ENCODE measurements at regions not wholly inside any gene's neighbourhood (a gene's known extent, or its start where the extent isn't known, plus 50 kb on each side); places are given as distances from the start of the nearest gene placed in this dataset.
"Not testable (repeated sequence)": the region's sequence is repeated elsewhere in the genome, so short reads cannot be mapped to it uniquely, and the experiment has no call there.

DNA sequence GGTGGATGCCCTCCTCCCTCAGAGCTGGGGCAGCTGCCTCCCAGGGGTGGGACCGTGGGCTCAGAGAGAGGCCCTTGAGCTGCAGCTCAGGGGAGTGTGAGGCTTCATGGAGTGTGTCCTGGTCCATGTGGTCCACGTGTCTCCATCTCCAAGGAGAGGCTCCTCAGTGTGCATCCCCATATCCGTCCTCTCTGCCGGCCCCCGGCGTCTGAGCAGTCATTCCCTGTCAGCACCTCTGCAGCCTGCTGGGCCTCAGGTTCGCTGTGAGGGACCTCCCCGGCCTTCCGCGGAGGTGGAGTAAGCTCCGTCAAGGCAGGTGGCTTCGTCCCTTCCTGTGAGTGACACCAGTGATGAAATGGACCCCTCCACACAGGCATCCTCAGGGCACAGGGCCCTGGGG is 160.7 kb upstream of the POTEB2 start:
- H3K4me3 ChIP-seq (ENCODE audit: low read depth, low read length); H3K36me3 ChIP-seq (ENCODE audit: control insufficient read depth, insufficient read depth, low read length); H3K9me3 ChIP-seq (ENCODE audit: control insufficient read depth, insufficient read depth, low read length); H3K27ac ChIP-seq (ENCODE audit: low read depth, low read length); H3K27me3 ChIP-seq (ENCODE audit: control insufficient read depth, insufficient read depth, low read length); H3K4me1 ChIP-seq (ENCODE audit: control insufficient read depth, insufficient read depth, low read length); DNase-seq (ENCODE audit: low read depth in 4 of 6, low spot score in 6 of 6): not testable (repeated sequence)
- no CpG with 5 or more reads among the region's 12 CpGs for WGBS (ENCODE audit: insufficient coverage)

DNA sequence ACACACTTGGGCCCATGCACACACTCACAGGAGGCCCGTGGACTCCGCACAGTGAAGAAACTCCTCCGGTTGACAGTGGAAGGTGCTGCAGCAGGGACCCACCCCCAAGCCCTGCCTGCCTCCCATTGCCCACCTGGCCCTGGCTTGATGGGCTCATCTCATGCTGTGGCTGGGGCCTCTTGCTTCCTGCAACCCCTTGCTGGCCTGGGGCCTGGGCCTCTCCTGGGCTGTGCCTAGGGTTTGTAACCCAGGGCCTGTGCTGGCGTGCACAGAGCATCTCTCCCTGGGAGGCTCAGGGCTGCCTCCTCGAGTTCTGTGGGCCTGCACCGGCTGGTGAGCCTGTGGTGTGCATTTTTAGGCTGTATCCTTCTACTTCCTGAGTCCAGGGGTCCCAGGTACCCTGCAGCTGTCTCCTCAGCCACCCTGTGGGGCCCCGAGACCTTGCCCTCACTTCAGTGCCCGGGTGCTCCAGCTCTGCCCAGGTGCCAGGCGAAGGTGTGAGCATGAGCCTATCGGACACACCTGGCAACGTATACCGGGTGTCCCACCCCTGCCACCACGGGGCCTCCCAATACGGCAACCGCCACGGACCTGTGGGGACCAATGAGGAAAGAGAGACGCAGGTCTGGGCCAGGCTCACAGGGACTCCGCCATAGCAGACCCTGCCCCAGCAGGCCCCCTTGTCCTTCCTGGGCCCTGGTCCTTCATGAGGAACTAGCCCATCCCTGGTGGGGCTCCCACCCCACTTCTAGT is 158.3 kb upstream of the POTEB2 start:
- not testable (repeated sequence) for H3K27me3 ChIP-seq (ENCODE audit: control insufficient read depth, insufficient read depth, low read length); DNase-seq (ENCODE audit: low read depth in 4 of 6, low spot score in 6 of 6); H3K27ac ChIP-seq (ENCODE audit: low read depth, low read length); H3K9me3 ChIP-seq (ENCODE audit: control insufficient read depth, insufficient read depth, low read length); H3K4me1 ChIP-seq (ENCODE audit: control insufficient read depth, insufficient read depth, low read length); H3K4me3 ChIP-seq (ENCODE audit: low read depth, low read length); H3K36me3 ChIP-seq (ENCODE audit: control insufficient read depth, insufficient read depth, low read length)
- WGBS (ENCODE audit: insufficient coverage), result 88% methylated on average over 8 of the region's 18 CpGs

DNA sequence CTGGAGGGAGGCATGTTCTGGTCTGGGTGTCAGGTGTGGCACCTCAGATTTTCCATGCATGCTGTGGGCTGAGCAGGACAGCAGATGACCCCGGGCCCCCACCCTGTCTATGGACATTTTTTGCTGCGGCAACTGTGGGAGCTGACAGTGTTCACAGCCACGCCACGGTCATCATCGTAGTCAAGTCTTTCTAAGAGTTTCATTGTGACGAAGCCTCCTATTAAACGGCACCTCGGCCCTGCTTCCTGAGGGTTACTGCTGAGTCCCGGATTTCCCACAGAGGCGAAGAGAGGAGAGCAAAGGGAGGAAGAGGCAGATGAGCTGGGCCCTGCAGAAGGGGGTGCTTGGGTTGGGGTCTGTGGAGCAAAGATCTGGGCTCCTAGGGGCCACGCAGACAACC is 152.1 kb upstream of the POTEB2 start:
- not testable (repeated sequence) for H3K27ac ChIP-seq (ENCODE audit: low read depth, low read length); H3K27me3 ChIP-seq (ENCODE audit: control insufficient read depth, insufficient read depth, low read length); H3K9me3 ChIP-seq (ENCODE audit: control insufficient read depth, insufficient read depth, low read length); H3K4me3 ChIP-seq (ENCODE audit: low read depth, low read length); H3K36me3 ChIP-seq (ENCODE audit: control insufficient read depth, insufficient read depth, low read length); DNase-seq (ENCODE audit: low read depth in 4 of 6, low spot score in 6 of 6); H3K4me1 ChIP-seq (ENCODE audit: control insufficient read depth, insufficient read depth, low read length)
- WGBS (ENCODE audit: insufficient coverage), result no CpG with 5 or more reads among the region's 11 CpGs

DNA sequence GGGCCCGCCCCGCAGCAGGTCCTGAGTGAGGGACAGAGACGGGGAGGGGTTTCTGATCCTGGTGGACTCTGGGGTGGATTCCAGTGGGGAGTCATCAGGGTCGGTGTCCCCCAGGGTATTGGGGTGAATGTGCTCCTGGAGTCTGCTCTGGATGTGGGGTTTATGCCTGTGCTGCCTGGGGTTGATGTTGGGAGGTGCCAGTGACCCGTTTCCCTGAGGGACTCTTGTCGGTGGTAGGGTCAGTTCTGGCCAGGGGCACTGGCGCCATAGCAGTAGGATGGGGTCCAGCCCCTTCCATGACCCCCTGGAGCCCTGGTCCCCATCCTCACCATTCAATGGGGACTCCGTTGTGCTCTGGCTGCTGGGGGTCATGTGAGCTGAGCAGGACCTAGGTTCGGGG is 151.2 kb upstream of the POTEB2 start:
- H3K27ac ChIP-seq (ENCODE audit: low read depth, low read length); H3K4me3 ChIP-seq (ENCODE audit: low read depth, low read length); DNase-seq (ENCODE audit: low read depth in 4 of 6, low spot score in 6 of 6); H3K9me3 ChIP-seq (ENCODE audit: control insufficient read depth, insufficient read depth, low read length); H3K27me3 ChIP-seq (ENCODE audit: control insufficient read depth, insufficient read depth, low read length); H3K4me1 ChIP-seq (ENCODE audit: control insufficient read depth, insufficient read depth, low read length); H3K36me3 ChIP-seq (ENCODE audit: control insufficient read depth, insufficient read depth, low read length): not testable (repeated sequence)
- WGBS (ENCODE audit: insufficient coverage), result 73% methylated on average over 3 of the region's 9 CpGs

DNA sequence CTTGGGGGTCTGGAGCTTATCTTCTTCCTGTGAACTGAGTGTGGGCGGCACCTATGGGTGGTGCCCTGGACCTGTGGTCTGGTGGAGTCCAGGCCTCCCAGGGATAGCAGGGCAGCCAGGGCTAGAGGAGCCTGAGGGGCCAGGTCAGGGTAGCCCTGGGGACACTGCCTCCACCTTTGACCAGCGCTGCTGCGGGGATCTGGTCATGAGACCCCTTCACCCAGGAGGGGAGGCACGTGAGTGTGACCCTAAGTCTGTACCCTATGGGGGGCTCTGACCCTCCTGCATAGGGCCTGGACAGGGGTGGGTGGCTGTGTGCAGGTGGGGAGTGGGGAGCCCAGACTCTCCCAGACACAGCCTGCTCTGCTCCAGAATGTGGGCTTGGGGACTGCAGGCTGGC is 150.5 kb upstream of the POTEB2 start:
- WGBS (ENCODE audit: insufficient coverage), result no CpG with 5 or more reads among the region's 4 CpGs
- H3K27ac ChIP-seq (ENCODE audit: low read depth, low read length); H3K4me3 ChIP-seq (ENCODE audit: low read depth, low read length); H3K4me1 ChIP-seq (ENCODE audit: control insufficient read depth, insufficient read depth, low read length); H3K27me3 ChIP-seq (ENCODE audit: control insufficient read depth, insufficient read depth, low read length); H3K36me3 ChIP-seq (ENCODE audit: control insufficient read depth, insufficient read depth, low read length); DNase-seq (ENCODE audit: low read depth in 4 of 6, low spot score in 6 of 6); H3K9me3 ChIP-seq (ENCODE audit: control insufficient read depth, insufficient read depth, low read length): not testable (repeated sequence)

DNA sequence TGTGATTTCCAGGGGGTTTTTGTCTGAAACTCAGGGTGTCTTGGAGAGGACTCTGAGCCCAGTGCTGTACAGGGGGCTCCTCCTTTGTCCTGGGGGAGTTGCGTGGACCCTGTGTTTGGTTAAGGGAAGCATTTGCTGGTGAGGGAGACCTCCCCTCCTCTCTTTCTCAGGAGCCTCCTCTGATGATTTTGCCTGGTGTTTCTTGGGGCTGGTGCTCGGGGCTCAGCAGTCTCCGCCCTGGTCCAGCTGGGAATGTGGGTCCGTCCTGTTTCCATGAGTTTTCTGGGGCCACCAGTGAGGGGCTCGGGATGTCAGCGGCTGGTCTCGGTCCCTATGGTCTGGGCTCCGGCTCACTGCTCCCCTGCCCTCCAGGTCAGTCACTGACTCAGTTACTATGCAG is 149.1 kb upstream of the POTEB2 start:
- not testable (repeated sequence) for H3K9me3 ChIP-seq (ENCODE audit: control insufficient read depth, insufficient read depth, low read length); H3K36me3 ChIP-seq (ENCODE audit: control insufficient read depth, insufficient read depth, low read length); H3K27ac ChIP-seq (ENCODE audit: low read depth, low read length); H3K27me3 ChIP-seq (ENCODE audit: control insufficient read depth, insufficient read depth, low read length); DNase-seq (ENCODE audit: low read depth in 4 of 6, low spot score in 6 of 6); H3K4me3 ChIP-seq (ENCODE audit: low read depth, low read length); H3K4me1 ChIP-seq (ENCODE audit: control insufficient read depth, insufficient read depth, low read length)
- no CpG with 5 or more reads among the region's 8 CpGs for WGBS (ENCODE audit: insufficient coverage)

- not testable (repeated sequence) for H3K27me3 ChIP-seq (ENCODE audit: control insufficient read depth, insufficient read depth, low read length); H3K9me3 ChIP-seq (ENCODE audit: control insufficient read depth, insufficient read depth, low read length); DNase-seq (ENCODE audit: low read depth in 4 of 6, low spot score in 6 of 6); H3K27ac ChIP-seq (ENCODE audit: low read depth, low read length); H3K4me3 ChIP-seq (ENCODE audit: low read depth, low read length); H3K36me3 ChIP-seq (ENCODE audit: control insufficient read depth, insufficient read depth, low read length); H3K4me1 ChIP-seq (ENCODE audit: control insufficient read depth, insufficient read depth, low read length)
- WGBS (ENCODE audit: insufficient coverage), result no CpG with 5 or more reads among the region's 9 CpGs
Measured at GRCh38 chr15:21013308-21013707, 147.2 kb upstream of the POTEB2 start.

- not testable (repeated sequence) for H3K4me3 ChIP-seq (ENCODE audit: low read depth, low read length); DNase-seq (ENCODE audit: low read depth in 4 of 6, low spot score in 6 of 6); H3K4me1 ChIP-seq (ENCODE audit: control insufficient read depth, insufficient read depth, low read length); H3K36me3 ChIP-seq (ENCODE audit: control insufficient read depth, insufficient read depth, low read length); H3K9me3 ChIP-seq (ENCODE audit: control insufficient read depth, insufficient read depth, low read length); H3K27ac ChIP-seq (ENCODE audit: low read depth, low read length); H3K27me3 ChIP-seq (ENCODE audit: control insufficient read depth, insufficient read depth, low read length)
- no CpG with 5 or more reads among the region's 7 CpGs for WGBS (ENCODE audit: insufficient coverage)
Measured at GRCh38 chr15:21009651-21010050, 143.5 kb upstream of the POTEB2 start.

DNA sequence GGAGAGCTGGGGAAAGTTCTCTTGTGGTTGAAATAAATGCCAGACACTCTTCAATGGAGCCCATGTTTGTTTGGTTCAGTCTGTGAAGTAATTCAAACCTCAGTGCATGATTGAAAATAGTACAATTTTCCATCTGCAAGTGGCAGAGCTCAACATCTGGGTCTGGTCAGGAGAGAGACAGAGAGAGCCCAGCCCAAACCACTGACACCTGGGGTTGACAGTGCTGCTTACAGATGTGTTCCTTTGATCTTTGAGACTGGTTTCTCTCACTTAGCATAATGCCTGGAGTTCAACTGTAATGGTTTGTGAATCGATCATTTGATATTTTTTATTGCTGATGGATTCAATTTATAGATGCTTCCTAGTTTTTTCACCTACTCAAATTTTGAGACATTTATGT is 137.3 kb upstream of the POTEB2 start:
- not testable (repeated sequence) for H3K4me1 ChIP-seq (ENCODE audit: control insufficient read depth, insufficient read depth, low read length); H3K4me3 ChIP-seq (ENCODE audit: low read depth, low read length); DNase-seq (ENCODE audit: low read depth in 4 of 6, low spot score in 6 of 6); H3K27ac ChIP-seq (ENCODE audit: low read depth, low read length); H3K36me3 ChIP-seq (ENCODE audit: control insufficient read depth, insufficient read depth, low read length); H3K27me3 ChIP-seq (ENCODE audit: control insufficient read depth, insufficient read depth, low read length); H3K9me3 ChIP-seq (ENCODE audit: control insufficient read depth, insufficient read depth, low read length)
- WGBS (ENCODE audit: insufficient coverage), result no CpG with 5 or more reads among the region's 1 CpG

DNA sequence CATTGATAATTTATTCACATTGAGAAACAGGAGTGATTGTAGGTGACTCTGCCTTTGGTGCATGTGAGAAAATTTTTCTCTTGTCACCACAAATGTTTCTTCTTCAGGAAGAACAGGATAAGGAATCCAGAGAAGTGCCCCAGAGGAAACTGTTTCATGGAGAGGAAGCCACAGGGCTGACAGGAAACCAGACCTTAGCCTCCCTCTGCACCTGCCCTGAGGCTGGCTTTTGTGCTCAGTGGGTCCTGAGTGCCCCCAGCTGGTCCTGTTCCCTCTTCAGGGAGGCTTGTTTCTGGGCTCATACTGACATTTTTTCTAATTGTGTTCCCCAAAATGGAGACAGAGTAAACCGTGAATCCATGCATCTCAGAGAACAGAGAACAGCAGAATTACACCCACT is 135.8 kb upstream of the POTEB2 start:
- not testable (repeated sequence) for H3K4me1 ChIP-seq (ENCODE audit: control insufficient read depth, insufficient read depth, low read length); H3K9me3 ChIP-seq (ENCODE audit: control insufficient read depth, insufficient read depth, low read length); H3K27ac ChIP-seq (ENCODE audit: low read depth, low read length); H3K27me3 ChIP-seq (ENCODE audit: control insufficient read depth, insufficient read depth, low read length); H3K4me3 ChIP-seq (ENCODE audit: low read depth, low read length); DNase-seq (ENCODE audit: low read depth in 4 of 6, low spot score in 6 of 6); H3K36me3 ChIP-seq (ENCODE audit: control insufficient read depth, insufficient read depth, low read length)
- no CpG with 5 or more reads among the region's 1 CpG for WGBS (ENCODE audit: insufficient coverage)
